22Rv1 (cell line): ENCODE measurements at regions not wholly inside any gene's neighbourhood (a gene's known extent, or its start where the extent isn't known, plus 50 kb on each side); places are given as distances from the start of the nearest gene placed in this dataset.

ENCODE experiments used
- H3K27ac ChIP-seq: fragments of 450-650 bp; 2 replicates; pipeline ENCODE4 v1.5.1; 2017
- CTCF ChIP-seq: fragments of 450-650 bp; IDR thresholded peaks from 2 replicates; pipeline ENCODE4 v1.5.1; 2017; ENCODE audit warnings: mild to moderate bottlenecking
- ZFX ChIP-seq: fragments of 450-650 bp; IDR thresholded peaks from 2 replicates; pipeline ENCODE4 v1.6.1; 2017; ENCODE audit warnings: antibody characterized with exemption, borderline replicate concordance

- no peak overlapping the region for H3K27ac ChIP-seq
- TF ChIP-seq CTCF = no peak
- TF ChIP-seq ZFX = no peak
These were observed 435.3 kb upstream of the ZFHX3 start for GRCh38 chr16:73483076-73483791.

GRCh38 chr16:73482310-73482709 is 434.4 kb upstream of the ZFHX3 start:
- TF ChIP-seq ZFX (no peak), CTCF (no peak)
- H3K27ac ChIP-seq = no peak overlapping the region

GRCh38 chr16:73480381-73480780 is 432.5 kb upstream of the ZFHX3 start:
- no peak overlapping the region for H3K27ac ChIP-seq
- no peak for TF ChIP-seq CTCF
- no peak for TF ChIP-seq ZFX

- no peak for TF ChIP-seq CTCF
- TF ChIP-seq ZFX = no peak
- no peak overlapping the region for H3K27ac ChIP-seq
These were observed 425.8 kb upstream of the ZFHX3 start for GRCh38 chr16:73473713-73474112.

- TF ChIP-seq CTCF (no peak), ZFX (no peak)
- no peak overlapping the region for H3K27ac ChIP-seq
These were observed 416.9 kb upstream of the ZFHX3 start for GRCh38 chr16:73464834-73465233.

GRCh38 chr16:73459586-73459985 is 411.7 kb upstream of the ZFHX3 start:
- TF ChIP-seq CTCF (no peak), ZFX (no peak)

GRCh38 chr16:73457851-73458250 is 409.9 kb upstream of the ZFHX3 start:
- H3K27ac ChIP-seq = no peak overlapping the region
- no peak for TF ChIP-seq ZFX
- no peak for TF ChIP-seq CTCF

More at GRCh38 chr16:73459586-73459985, 411.7 kb upstream of the ZFHX3 start:
- H3K27ac ChIP-seq = no peak overlapping the region
